ENCODE measurements at regions not wholly inside any gene's neighbourhood (a gene's known extent, or its start where the extent isn't known, plus 50 kb on each side); places are given as distances from the start of the nearest gene placed in this dataset.

DNA sequence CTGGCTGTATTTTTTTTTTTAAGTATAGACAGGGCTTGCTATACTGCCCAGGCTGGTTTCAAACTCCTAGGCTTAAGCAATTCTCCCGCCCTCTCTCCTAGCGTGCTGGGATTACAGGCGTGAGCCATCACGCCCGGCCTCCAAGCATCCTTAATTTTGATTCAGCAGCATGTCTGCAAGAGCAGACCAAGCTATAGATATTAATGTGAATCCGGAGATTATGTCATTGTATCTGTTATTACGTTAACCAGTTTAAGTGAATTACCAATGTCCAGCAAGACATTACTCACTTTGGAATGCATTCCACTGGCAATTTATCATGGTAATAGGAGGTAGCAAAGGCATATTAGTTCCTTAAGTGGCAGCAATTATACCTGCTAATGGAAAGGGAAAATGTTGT lies 179.7 kb downstream of the CHRM3 start:
- TF ChIP-seq, protein P1, sequence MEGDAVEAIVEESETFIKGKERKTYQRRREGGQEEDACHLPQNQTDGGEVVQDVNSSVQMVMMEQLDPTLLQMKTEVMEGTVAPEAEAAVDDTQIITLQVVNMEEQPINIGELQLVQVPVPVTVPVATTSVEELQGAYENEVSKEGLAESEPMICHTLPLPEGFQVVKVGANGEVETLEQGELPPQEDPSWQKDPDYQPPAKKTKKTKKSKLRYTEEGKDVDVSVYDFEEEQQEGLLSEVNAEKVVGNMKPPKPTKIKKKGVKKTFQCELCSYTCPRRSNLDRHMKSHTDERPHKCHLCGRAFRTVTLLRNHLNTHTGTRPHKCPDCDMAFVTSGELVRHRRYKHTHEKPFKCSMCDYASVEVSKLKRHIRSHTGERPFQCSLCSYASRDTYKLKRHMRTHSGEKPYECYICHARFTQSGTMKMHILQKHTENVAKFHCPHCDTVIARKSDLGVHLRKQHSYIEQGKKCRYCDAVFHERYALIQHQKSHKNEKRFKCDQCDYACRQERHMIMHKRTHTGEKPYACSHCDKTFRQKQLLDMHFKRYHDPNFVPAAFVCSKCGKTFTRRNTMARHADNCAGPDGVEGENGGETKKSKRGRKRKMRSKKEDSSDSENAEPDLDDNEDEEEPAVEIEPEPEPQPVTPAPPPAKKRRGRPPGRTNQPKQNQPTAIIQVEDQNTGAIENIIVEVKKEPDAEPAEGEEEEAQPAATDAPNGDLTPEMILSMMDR (IDR thresholded peaks at IDR 0.05 in 8 of 11, conservative IDR thresholded peaks at IDR 0.05 in 3 of 11): no peak
- TF ChIP-seq POLR2A (IDR thresholded peaks at IDR 0.05): no peak
